K562 (cell line): ENCODE measurements at regions not wholly inside any gene's neighbourhood (a gene's known extent, or its start where the extent isn't known, plus 50 kb on each side); places are given as distances from the start of the nearest gene placed in this dataset.

ENCODE experiments used
- ATAC-seq: fragments of 200-7000 bp; cut with Tn5 transposase; 3 replicates; pipeline ENCODE4 v1.9.1; 2020; ENCODE audit warnings: moderate library complexity
- BruUV-seq: library from RNA; stranded (reverse); fragments of 400-500 nt; replicated peaks from 2 replicates; lab custom pipeline; 2021; lab: Mats Ljungman, UMichigan
- CTCF ChIA-PET: fragments of 300-600 bp; formaldehyde crosslinking; extraction: SDS; loops from one replicate; lab custom pipeline; 2021; ENCODE audit warnings: low intra/inter-chr PET ratio; lab: Yijun Ruan, JAX
- POLR2A ChIA-PET: fragments of 300-600, 350-650 bp; sonication (Branson Sonifier 250); formaldehyde crosslinking; extraction: SDS; loops from one replicate; lab custom pipeline; 2021; ENCODE audit warnings: antibody characterized with exemption, inconsistent platforms; lab: Yijun Ruan, JAX
- DNase-seq, 4 experiments: peaks; one replicate each; pipeline versions ENCODE4 v3.0.0 to v3.0.0-alpha.2; 2011 to 2018; ENCODE audit warnings: low spot score in 3 of 4, mixed read lengths in 3 of 4; ENCODE audit errors: extremely low read depth in 1 of 4
- FAIRE-seq: peaks from 2 replicates; lab custom pipeline; 2011; peaks lifted over from hg19 to GRCh38; lab: Jason Lieb, UNC
- H2AFZ ChIP-seq: 2 replicates; pipeline ENCODE4 v1.6.0; 2011; ENCODE audit warnings: low read depth, low read length, control low read depth, inconsistent platforms
- H3K27ac ChIP-seq: fragments of 200-600 bp; 3 replicates; pipeline ENCODE4 v1.8.0; 2011; ENCODE audit warnings: low read depth, mild to moderate bottlenecking, control low read depth, inconsistent platforms, low read length, moderate library complexity, mixed read lengths; ENCODE audit errors: extremely low read depth
- H3K27me3 ChIP-seq, 2 experiments: fragments of 300-600 bp in 1 of 2; 2 replicates in 1 of 2; 3 replicates in 1 of 2; pipeline versions ENCODE4 v1.6.0 to v1.8.0; 2011; ENCODE audit warnings: inconsistent platforms in 2 of 2, low read length in 2 of 2, mild to moderate bottlenecking in 1 of 2, mixed read lengths in 1 of 2, moderate library complexity in 1 of 2; ENCODE audit not compliant: control insufficient read depth in 2 of 2, insufficient read depth in 2 of 2
- H3K36me3 ChIP-seq: fragments of 300-600 bp; 3 replicates; pipeline ENCODE4 v1.8.0; 2011; ENCODE audit warnings: mild to moderate bottlenecking, low read length, inconsistent platforms; ENCODE audit not compliant: control insufficient read depth, insufficient read depth
- H3K4me1 ChIP-seq, 2 experiments: fragments of 200-600 bp in 1 of 2; replicated peaks in 1 of 2; 2 replicates in 1 of 2; 3 replicates in 1 of 2; pipeline versions ENCODE4 v1.5.1 to v1.8.0; 2011; ENCODE audit warnings: inconsistent platforms in 2 of 2, low read length in 2 of 2, mild to moderate bottlenecking in 1 of 2, mixed read lengths in 1 of 2, moderate library complexity in 1 of 2; ENCODE audit not compliant: control insufficient read depth in 2 of 2, insufficient read depth in 2 of 2
- H3K4me2 ChIP-seq: 2 replicates; pipeline ENCODE4 v1.6.1; 2011; ENCODE audit warnings: low read length, control low read depth, inconsistent platforms, mixed read lengths; ENCODE audit not compliant: insufficient read depth
- H3K4me3 ChIP-seq: fragments of 200-600 bp; sonication (generic), shearing (Covaris generic); 2 replicates; pipeline ENCODE4 v1.5.1; 2016; ENCODE audit warnings: control low read depth, inconsistent platforms
- H3K79me2 ChIP-seq: fragments of 200-600 bp; 3 replicates; pipeline ENCODE4 v1.8.0; 2011; ENCODE audit warnings: low read length, inconsistent platforms; ENCODE audit not compliant: control insufficient read depth, insufficient read depth
- H3K9ac ChIP-seq, 2 experiments: 2 replicates each; pipeline versions ENCODE4 v1.6.0 to v1.6.1; 2011; ENCODE audit warnings: low read depth in 2 of 2, low read length in 2 of 2, control low read depth in 1 of 2, inconsistent platforms in 1 of 2, mild to moderate bottlenecking in 1 of 2, mixed read lengths in 1 of 2; ENCODE audit not compliant: insufficient read depth in 1 of 2
- H3K9me1 ChIP-seq: one replicate; pipeline ENCODE4 v1.6.0; 2011; ENCODE audit warnings: inconsistent platforms, mild to moderate bottlenecking, low read length, moderate library complexity; ENCODE audit not compliant: control insufficient read depth, insufficient read depth
- H3K9me3 ChIP-seq: replicated peaks from 2 replicates; pipeline ENCODE4 v1.5.1; 2011; ENCODE audit warnings: low read depth, low read length, inconsistent platforms; ENCODE audit not compliant: control insufficient read depth, insufficient read depth
- H4K20me1 ChIP-seq: replicated peaks from 2 replicates; pipeline ENCODE4 v1.6.1; 2011; ENCODE audit warnings: low read length, inconsistent platforms, mixed read lengths; ENCODE audit not compliant: control insufficient read depth, insufficient read depth
- LEF1 ChIP-seq: fragments of 450-650 bp; IDR thresholded peaks from 2 replicates; pipeline ENCODE4 v1.6.1; 2016; ENCODE audit warnings: mild to moderate bottlenecking
- MAFG ChIP-seq: fragments of 450-650 bp; conservative IDR thresholded peaks from 2 replicates; pipeline ENCODE4 v1.6.1; 2016; ENCODE audit warnings: missing genetic modification characterization, missing compliant biosample characterization
- OTX1 ChIP-seq: fragments of 450-650 bp; formaldehyde crosslinking; IDR thresholded peaks from 2 replicates; pipeline ENCODE4 v1.4.0; 2022; ENCODE audit warnings: mild to moderate bottlenecking
- RBFOX2 ChIP-seq: fragments of 200-400 bp; formaldehyde crosslinking; IDR thresholded peaks from 2 replicates; pipeline ENCODE4 v1.6.1; 2017; ENCODE audit warnings: low read depth, mild to moderate bottlenecking, low read length, moderate library complexity
- ZKSCAN3 ChIP-seq: fragments of 250-450 bp; sonication (Bioruptor Pico); IDR thresholded peaks from 2 replicates; pipeline ENCODE4 v1.4.0; 2020
- ZNF134 ChIP-seq: fragments of 250-450 bp; sonication (Bioruptor Pico); conservative IDR thresholded peaks from 2 replicates; pipeline ENCODE4 v1.4.0; 2020
- ZNF699 ChIP-seq: fragments of 250-450 bp; sonication (Bioruptor Pico); IDR thresholded peaks from 2 replicates; pipeline ENCODE4 v1.8.0; 2021; ENCODE audit warnings: mild to moderate bottlenecking, moderate library complexity; ENCODE audit not compliant: insufficient replicate concordance
- ZNF785 ChIP-seq: fragments of 250-450 bp; sonication (Bioruptor Pico); IDR thresholded peaks from 2 replicates; pipeline ENCODE4 v1.4.0; 2020; ENCODE audit warnings: mild to moderate bottlenecking
- WGBS: fragments of 100-300 bp; shearing (Covaris generic); methylation state at CpG from one replicate; pipeline ENCODE4 v1.1.6; 2016; ENCODE audit warnings: low coverage, mixed read lengths; ENCODE audit not compliant: insufficient coverage; ENCODE audit errors: missing lambda C conversion rate; 5-methylcytosine and 5-hydroxymethylcytosine counted together
- in situ Hi-C: fragments of 300-500 bp; cut with MboI; formaldehyde crosslinking; loops from 4 replicates; pipeline ENCODE4 v1.15.0; 2018; ENCODE audit warnings: inconsistent platforms, mixed read lengths
- intact Hi-C: fragments of 100-400 bp; cut with micrococcal nuclease; formaldehyde crosslinking; loops from 2 replicates; pipeline ENCODE4 v1.14.2; 2022
- TF ChIP-seq, protein P1 (sequence below): fragments of 450-650 bp; IDR thresholded peaks from one replicate; pipeline ENCODE4 v1.6.1; 2018; ENCODE audit warnings: mild to moderate bottlenecking, moderate library complexity; ENCODE audit not compliant: partially characterized antibody
- TF ChIP-seq, protein P2 (sequence below): sonication (generic); formaldehyde crosslinking; IDR thresholded peaks from 2 replicates; pipeline ENCODE4 v1.8.0; 2022; ENCODE audit warnings: missing genetic modification reagents, mild to moderate bottlenecking, borderline replicate concordance
- TF ChIP-seq, protein P3 (sequence below): sonication (generic); formaldehyde crosslinking; IDR thresholded peaks from 2 replicates; pipeline ENCODE4 v1.8.0; 2023; ENCODE audit warnings: mild to moderate bottlenecking, missing genetic modification reagents
- TF ChIP-seq, protein P4 (sequence below): fragments of 450-650 bp; IDR thresholded peaks from 2 replicates; pipeline ENCODE4 v1.6.1; 2016; ENCODE audit warnings: missing biosample characterization, missing genetic modification characterization
- TF ChIP-seq, protein P5 (sequence below): sonication (generic); formaldehyde crosslinking; IDR thresholded peaks from 2 replicates; pipeline ENCODE4 v1.8.1; 2022; ENCODE audit warnings: missing genetic modification reagents

DNA sequence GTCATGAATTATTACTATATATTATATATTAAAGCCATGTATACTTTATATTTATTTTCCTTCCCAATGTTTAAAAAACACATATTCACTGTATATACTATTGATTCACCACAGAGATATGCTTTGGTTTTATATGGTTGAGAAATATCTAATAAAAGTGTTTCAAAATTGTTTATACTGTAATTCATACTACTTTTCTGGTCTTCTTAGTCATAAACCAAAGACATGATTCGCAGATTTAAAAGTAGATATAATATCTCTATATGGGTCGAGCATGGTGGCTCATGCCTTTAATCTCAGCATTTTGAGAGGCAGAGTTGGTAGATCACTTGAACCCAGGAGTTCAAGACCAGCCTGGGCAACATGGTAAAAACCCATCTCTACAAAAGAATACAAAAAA, 738.4 kb downstream of the USP25 start:
- no peak for FAIRE-seq
- ChIA-PET POLR2A (no interaction called here), CTCF (no interaction called here)
- TF ChIP-seq, protein P1, sequence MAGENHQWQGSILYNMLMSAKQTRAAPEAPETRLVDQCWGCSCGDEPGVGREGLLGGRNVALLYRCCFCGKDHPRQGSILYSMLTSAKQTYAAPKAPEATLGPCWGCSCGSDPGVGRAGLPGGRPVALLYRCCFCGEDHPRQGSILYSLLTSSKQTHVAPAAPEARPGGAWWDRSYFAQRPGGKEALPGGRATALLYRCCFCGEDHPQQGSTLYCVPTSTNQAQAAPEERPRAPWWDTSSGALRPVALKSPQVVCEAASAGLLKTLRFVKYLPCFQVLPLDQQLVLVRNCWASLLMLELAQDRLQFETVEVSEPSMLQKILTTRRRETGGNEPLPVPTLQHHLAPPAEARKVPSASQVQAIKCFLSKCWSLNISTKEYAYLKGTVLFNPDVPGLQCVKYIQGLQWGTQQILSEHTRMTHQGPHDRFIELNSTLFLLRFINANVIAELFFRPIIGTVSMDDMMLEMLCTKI = no peak
- TF ChIP-seq, protein P2, sequence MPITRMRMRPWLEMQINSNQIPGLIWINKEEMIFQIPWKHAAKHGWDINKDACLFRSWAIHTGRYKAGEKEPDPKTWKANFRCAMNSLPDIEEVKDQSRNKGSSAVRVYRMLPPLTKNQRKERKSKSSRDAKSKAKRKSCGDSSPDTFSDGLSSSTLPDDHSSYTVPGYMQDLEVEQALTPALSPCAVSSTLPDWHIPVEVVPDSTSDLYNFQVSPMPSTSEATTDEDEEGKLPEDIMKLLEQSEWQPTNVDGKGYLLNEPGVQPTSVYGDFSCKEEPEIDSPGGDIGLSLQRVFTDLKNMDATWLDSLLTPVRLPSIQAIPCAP = no peak
- TF ChIP-seq ZNF699 (CRISPR knock-in tag) = no peak
- TF ChIP-seq OTX1 = no peak
- no peak for TF ChIP-seq MAFG (tag)
- no peak for TF ChIP-seq LEF1
- TF ChIP-seq, protein P3, sequence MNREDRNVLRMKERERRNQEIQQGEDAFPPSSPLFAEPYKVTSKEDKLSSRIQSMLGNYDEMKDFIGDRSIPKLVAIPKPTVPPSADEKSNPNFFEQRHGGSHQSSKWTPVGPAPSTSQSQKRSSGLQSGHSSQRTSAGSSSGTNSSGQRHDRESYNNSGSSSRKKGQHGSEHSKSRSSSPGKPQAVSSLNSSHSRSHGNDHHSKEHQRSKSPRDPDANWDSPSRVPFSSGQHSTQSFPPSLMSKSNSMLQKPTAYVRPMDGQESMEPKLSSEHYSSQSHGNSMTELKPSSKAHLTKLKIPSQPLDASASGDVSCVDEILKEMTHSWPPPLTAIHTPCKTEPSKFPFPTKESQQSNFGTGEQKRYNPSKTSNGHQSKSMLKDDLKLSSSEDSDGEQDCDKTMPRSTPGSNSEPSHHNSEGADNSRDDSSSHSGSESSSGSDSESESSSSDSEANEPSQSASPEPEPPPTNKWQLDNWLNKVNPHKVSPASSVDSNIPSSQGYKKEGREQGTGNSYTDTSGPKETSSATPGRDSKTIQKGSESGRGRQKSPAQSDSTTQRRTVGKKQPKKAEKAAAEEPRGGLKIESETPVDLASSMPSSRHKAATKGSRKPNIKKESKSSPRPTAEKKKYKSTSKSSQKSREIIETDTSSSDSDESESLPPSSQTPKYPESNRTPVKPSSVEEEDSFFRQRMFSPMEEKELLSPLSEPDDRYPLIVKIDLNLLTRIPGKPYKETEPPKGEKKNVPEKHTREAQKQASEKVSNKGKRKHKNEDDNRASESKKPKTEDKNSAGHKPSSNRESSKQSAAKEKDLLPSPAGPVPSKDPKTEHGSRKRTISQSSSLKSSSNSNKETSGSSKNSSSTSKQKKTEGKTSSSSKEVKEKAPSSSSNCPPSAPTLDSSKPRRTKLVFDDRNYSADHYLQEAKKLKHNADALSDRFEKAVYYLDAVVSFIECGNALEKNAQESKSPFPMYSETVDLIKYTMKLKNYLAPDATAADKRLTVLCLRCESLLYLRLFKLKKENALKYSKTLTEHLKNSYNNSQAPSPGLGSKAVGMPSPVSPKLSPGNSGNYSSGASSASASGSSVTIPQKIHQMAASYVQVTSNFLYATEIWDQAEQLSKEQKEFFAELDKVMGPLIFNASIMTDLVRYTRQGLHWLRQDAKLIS (CRISPR knock-in tag) = no peak
- no peak for TF ChIP-seq RBFOX2
- TF ChIP-seq ZKSCAN3 (CRISPR knock-in tag) = no peak
- no peak for TF ChIP-seq ZNF134 (CRISPR knock-in tag)
- TF ChIP-seq, protein P4, sequence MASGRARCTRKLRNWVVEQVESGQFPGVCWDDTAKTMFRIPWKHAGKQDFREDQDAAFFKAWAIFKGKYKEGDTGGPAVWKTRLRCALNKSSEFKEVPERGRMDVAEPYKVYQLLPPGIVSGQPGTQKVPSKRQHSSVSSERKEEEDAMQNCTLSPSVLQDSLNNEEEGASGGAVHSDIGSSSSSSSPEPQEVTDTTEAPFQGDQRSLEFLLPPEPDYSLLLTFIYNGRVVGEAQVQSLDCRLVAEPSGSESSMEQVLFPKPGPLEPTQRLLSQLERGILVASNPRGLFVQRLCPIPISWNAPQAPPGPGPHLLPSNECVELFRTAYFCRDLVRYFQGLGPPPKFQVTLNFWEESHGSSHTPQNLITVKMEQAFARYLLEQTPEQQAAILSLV (tag) = no peak
- no peak for TF ChIP-seq ZNF785 (CRISPR knock-in tag)
- TF ChIP-seq, protein P5, sequence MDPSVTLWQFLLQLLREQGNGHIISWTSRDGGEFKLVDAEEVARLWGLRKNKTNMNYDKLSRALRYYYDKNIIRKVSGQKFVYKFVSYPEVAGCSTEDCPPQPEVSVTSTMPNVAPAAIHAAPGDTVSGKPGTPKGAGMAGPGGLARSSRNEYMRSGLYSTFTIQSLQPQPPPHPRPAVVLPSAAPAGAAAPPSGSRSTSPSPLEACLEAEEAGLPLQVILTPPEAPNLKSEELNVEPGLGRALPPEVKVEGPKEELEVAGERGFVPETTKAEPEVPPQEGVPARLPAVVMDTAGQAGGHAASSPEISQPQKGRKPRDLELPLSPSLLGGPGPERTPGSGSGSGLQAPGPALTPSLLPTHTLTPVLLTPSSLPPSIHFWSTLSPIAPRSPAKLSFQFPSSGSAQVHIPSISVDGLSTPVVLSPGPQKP (CRISPR knock-in tag) = no peak

More for the DNA sequence above, 738.4 kb downstream of the USP25 start:
- DNase-seq (no peak), ATAC-seq (no peak)
- Histone ChIP-seq H3K27ac (no peak overlapping the region), H3K4me1 (no peaks in the 10 kb centered on the region), H3K9me1 (no peaks in the 10 kb centered on the region), H4K20me1 (no peaks in the 10 kb centered on the region), H3K4me3 (no peak overlapping the region), H3K9me3 (no peaks in the 10 kb centered on the region), H3K4me2 (no peak overlapping the region), H3K27me3 (no peaks in the 10 kb centered on the region), H3K36me3 (no peaks in the 10 kb centered on the region), H2AFZ (no peak overlapping the region), H3K9ac (no peak overlapping the region), H3K79me2 (no peaks in the 10 kb centered on the region)
- in situ Hi-C loops = no loop called here
- no TSS peak for BruUV-seq
- intact Hi-C loops = no loop called here
- 0% methylated on average over 2 of the region's 2 CpGs for WGBS
